AML-193 (cell line): ENCODE measurements at regions not wholly inside any gene's neighbourhood (a gene's known extent, or its start where the extent isn't known, plus 50 kb on each side); places are given as distances from the start of the nearest gene placed in this dataset.
"Not testable (repeated sequence)": the region's sequence is repeated elsewhere in the genome, so short reads cannot be mapped to it uniquely, and the experiment has no call there.

Source experiments
- DNase-seq, 2 experiments: peaks; one replicate each; lab custom pipeline; 2025; lab: John Stamatoyannopoulos, UW

GRCh38 chr14:86796221-86797074 lies 1196.5 kb downstream of the GALC start:
- no peak for DNase-seq

GRCh38 chr14:86794689-86795088 lies 1198.3 kb downstream of the GALC start:
- DNase-seq: no peak

GRCh38 chr14:86790408-86791364 lies 1202.3 kb downstream of the GALC start:
- DNase-seq: no peak

GRCh38 chr14:86788224-86788623 lies 1204.8 kb downstream of the GALC start:
- DNase-seq: no peak

GRCh38 chr14:86787717-86788116 lies 1205.3 kb downstream of the GALC start:
- no peak for DNase-seq

GRCh38 chr14:86782092-86782580 lies 1210.8 kb downstream of the GALC start:
- no peak for DNase-seq

GRCh38 chr14:86780876-86781510 lies 1212.0 kb downstream of the GALC start:
- no peak for DNase-seq

GRCh38 chr14:86780461-86780860 lies 1212.5 kb downstream of the GALC start:
- no peak for DNase-seq

- DNase-seq: no peak
These were observed 1213.6 kb downstream of the GALC start for GRCh38 chr14:86779416-86779815.

- no peak for DNase-seq
These were observed 1214.9 kb downstream of the GALC start for GRCh38 chr14:86777963-86778602.

- DNase-seq: not testable (repeated sequence)
These were observed 1217.1 kb downstream of the GALC start for GRCh38 chr14:86775896-86776295.

- DNase-seq: no peak
These were observed 1218.1 kb downstream of the GALC start for GRCh38 chr14:86774916-86775315.

GRCh38 chr14:86772075-86772474 lies 1220.9 kb downstream of the GALC start:
- no peak for DNase-seq

GRCh38 chr14:86770186-86770585 lies 1222.8 kb downstream of the GALC start:
- no peak for DNase-seq

GRCh38 chr14:86766469-86766868 lies 1226.5 kb downstream of the GALC start:
- no peak for DNase-seq

- DNase-seq: no peak
These were observed 1231.4 kb downstream of the GALC start for GRCh38 chr14:86761611-86762010.

- no peak for DNase-seq
These were observed 1226.7 kb downstream of the FLRT2 start for GRCh38 chr14:86756521-86757190.

- DNase-seq: not testable (repeated sequence)
These were observed 1220.5 kb downstream of the FLRT2 start for GRCh38 chr14:86750488-86750887.

- DNase-seq: no peak
These were observed 1209.8 kb downstream of the FLRT2 start for GRCh38 chr14:86739761-86740160.

GRCh38 chr14:86731427-86731826 lies 1201.5 kb downstream of the FLRT2 start:
- not testable (repeated sequence) for DNase-seq

GRCh38 chr14:86723254-86723624 lies 1193.3 kb downstream of the FLRT2 start:
- DNase-seq: no peak
